Mesothelial cell of epicardium (in vitro differentiated cells): ENCODE measurements at regions not wholly inside any gene's neighbourhood (a gene's known extent, or its start where the extent isn't known, plus 50 kb on each side); places are given as distances from the start of the nearest gene placed in this dataset.

Experiments
- DNase-seq, 2 experiments: peaks; one replicate each; pipeline ENCODE4 v3.0.0; 2021; ENCODE audit warnings: low spot score in 2 of 2; ENCODE audit not compliant: unreplicated experiment in 2 of 2
- H3K27ac Mint-ChIP-seq: 2 replicates; pipeline ENCODE4 v1.8.0; 2021; ENCODE audit warnings: mixed read lengths
- H3K27me3 Mint-ChIP-seq: 2 replicates; pipeline ENCODE4 v1.8.0; 2021; ENCODE audit warnings: low read depth, mixed read lengths
- H3K36me3 Mint-ChIP-seq: 2 replicates; pipeline ENCODE4 v1.8.0; 2021; ENCODE audit warnings: mixed read lengths
- H3K4me1 Mint-ChIP-seq: 2 replicates; pipeline ENCODE4 v1.8.0; 2021; ENCODE audit warnings: mixed read lengths
- H3K4me3 Mint-ChIP-seq: 2 replicates; pipeline ENCODE4 v1.8.0; 2021; ENCODE audit warnings: mild to moderate bottlenecking, moderate library complexity, mixed read lengths
- H3K9me3 Mint-ChIP-seq: 2 replicates; pipeline ENCODE4 v1.8.0; 2021; ENCODE audit warnings: mixed read lengths
- TF ChIP-seq, protein P1 (sequence below): fragments of 200-600 bp; sonication (generic); IDR thresholded peaks from one replicate; pipeline ENCODE4 v1.5.0; 2021; ENCODE audit warnings: antibody characterized with exemption; ENCODE audit not compliant: unreplicated experiment

DNA sequence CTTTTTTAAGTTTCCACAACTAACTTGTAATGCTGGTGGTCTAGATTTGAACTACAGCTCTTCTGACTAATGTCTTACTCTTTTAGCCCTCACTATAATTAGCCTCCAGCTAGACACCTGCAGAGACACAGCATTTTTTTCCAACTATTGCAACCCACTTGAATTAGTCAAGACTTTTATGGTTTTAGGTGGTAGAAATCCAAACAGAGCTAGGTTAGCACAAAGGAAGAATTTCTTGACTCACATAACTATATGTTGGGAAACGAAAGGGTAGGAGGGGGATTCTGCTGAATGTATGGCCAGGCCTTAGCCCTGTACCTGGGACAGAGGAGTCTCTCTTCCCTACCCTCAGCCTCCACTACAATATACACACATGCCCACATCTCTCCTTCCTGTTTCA, 586.1 kb downstream of the INHBA start:
- DNase-seq: no peak
- H3K4me1 Mint-ChIP-seq: peaks cover 42% of the 10 kb centered on the region
- H3K27me3 Mint-ChIP-seq: no peaks in the 10 kb centered on the region
- TF ChIP-seq, protein P1, sequence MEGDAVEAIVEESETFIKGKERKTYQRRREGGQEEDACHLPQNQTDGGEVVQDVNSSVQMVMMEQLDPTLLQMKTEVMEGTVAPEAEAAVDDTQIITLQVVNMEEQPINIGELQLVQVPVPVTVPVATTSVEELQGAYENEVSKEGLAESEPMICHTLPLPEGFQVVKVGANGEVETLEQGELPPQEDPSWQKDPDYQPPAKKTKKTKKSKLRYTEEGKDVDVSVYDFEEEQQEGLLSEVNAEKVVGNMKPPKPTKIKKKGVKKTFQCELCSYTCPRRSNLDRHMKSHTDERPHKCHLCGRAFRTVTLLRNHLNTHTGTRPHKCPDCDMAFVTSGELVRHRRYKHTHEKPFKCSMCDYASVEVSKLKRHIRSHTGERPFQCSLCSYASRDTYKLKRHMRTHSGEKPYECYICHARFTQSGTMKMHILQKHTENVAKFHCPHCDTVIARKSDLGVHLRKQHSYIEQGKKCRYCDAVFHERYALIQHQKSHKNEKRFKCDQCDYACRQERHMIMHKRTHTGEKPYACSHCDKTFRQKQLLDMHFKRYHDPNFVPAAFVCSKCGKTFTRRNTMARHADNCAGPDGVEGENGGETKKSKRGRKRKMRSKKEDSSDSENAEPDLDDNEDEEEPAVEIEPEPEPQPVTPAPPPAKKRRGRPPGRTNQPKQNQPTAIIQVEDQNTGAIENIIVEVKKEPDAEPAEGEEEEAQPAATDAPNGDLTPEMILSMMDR: no peak
- peaks cover 8% of the 10 kb centered on the region for H3K36me3 Mint-ChIP-seq
- H3K9me3 Mint-ChIP-seq: peaks cover 10% of the 10 kb centered on the region
- H3K27ac Mint-ChIP-seq: peak overlapping the region; percentile 75
- no peak overlapping the region for H3K4me3 Mint-ChIP-seq

DNA sequence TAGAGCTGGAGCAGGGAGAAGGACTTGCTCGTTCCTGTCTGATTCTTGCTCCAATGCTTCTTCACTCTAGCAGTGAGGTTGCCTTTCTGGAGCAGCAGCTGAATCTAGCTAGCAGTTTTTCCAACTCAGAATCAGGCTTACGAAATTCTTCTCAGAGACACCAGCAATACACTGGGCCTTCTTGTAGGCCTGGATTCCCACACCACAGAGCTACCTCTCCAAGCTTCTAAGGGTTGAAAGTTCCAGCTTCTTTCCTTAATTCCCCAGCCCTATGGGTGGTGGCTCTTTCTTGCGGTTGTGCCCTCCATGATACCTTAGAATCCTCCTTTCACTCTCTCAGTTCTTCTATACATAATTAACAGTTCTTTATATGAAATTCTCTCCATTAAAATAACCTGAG, 586.6 kb downstream of the INHBA start:
- Mint-ChIP-seq H3K36me3 (peaks cover 8% of the 10 kb centered on the region), H3K4me1 (peaks cover 38% of the 10 kb centered on the region), H3K4me3 (no peak overlapping the region), H3K27ac (peak overlapping the region; percentile 16), H3K9me3 (peaks cover 10% of the 10 kb centered on the region), H3K27me3 (no peaks in the 10 kb centered on the region)
- TF ChIP-seq, protein P1: no peak
- no peak for DNase-seq

DNA sequence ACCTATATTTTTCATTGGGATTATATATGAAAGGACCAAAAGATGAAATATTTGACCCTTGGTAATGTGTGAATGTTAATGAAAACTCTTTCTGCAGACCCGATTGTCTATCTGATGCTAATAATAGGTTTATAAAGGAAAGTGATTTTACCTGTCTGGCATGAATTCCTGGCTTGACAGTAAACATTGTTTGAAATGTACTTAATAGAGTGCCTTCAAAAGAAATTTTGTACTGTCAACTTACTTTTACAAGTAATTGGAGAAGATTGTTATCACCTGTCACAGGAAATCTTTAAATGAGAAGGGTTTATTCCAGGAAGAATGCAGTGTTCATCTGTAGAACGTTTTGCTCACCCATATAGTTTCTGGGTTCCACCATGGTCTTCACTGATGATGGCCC, 588.2 kb downstream of the INHBA start:
- H3K9me3 Mint-ChIP-seq: peaks cover 8% of the 10 kb centered on the region
- TF ChIP-seq, protein P1: no peak
- peaks cover 43% of the 10 kb centered on the region for H3K4me1 Mint-ChIP-seq
- no peaks in the 10 kb centered on the region for H3K27me3 Mint-ChIP-seq
- no peak overlapping the region for H3K4me3 Mint-ChIP-seq
- DNase-seq: no peak
- H3K27ac Mint-ChIP-seq: peak overlapping the region; percentile 67
- peaks cover 2% of the 10 kb centered on the region for H3K36me3 Mint-ChIP-seq

GRCh38 chr7:41114131-41114530, 588.8 kb downstream of the INHBA start:
- H3K36me3 Mint-ChIP-seq: no peaks in the 10 kb centered on the region
- H3K4me1 Mint-ChIP-seq: peaks cover 47% of the 10 kb centered on the region
- no peaks in the 10 kb centered on the region for H3K27me3 Mint-ChIP-seq
- H3K9me3 Mint-ChIP-seq: peaks cover 7% of the 10 kb centered on the region
- TF ChIP-seq, protein P1: no peak
- no peak overlapping the region for H3K4me3 Mint-ChIP-seq
- DNase-seq: no peak
- peak overlapping the region; percentile 67 for H3K27ac Mint-ChIP-seq

GRCh38 chr7:41113719-41114118, 589.2 kb downstream of the INHBA start:
- H3K27me3 Mint-ChIP-seq: no peaks in the 10 kb centered on the region
- peaks cover 8% of the 10 kb centered on the region for H3K9me3 Mint-ChIP-seq
- H3K27ac Mint-ChIP-seq: peak overlapping the region; percentile 67
- H3K36me3 Mint-ChIP-seq: no peaks in the 10 kb centered on the region
- H3K4me3 Mint-ChIP-seq: no peak overlapping the region
- H3K4me1 Mint-ChIP-seq: peaks cover 51% of the 10 kb centered on the region
- TF ChIP-seq, protein P1: no peak
- no peak for DNase-seq

- TF ChIP-seq, protein P1: no peak
- Mint-ChIP-seq H3K4me3 (no peak overlapping the region), H3K36me3 (no peaks in the 10 kb centered on the region), H3K27me3 (no peaks in the 10 kb centered on the region), H3K9me3 (peaks cover 8% of the 10 kb centered on the region), H3K4me1 (peaks cover 55% of the 10 kb centered on the region), H3K27ac (no peak overlapping the region)
- no peak for DNase-seq
These were observed 592.7 kb downstream of the INHBA start for GRCh38 chr7:41110186-41110585.
